Erythroblast (primary cell): ENCODE measurements at regions not wholly inside any gene's neighbourhood (a gene's known extent, or its start where the extent isn't known, plus 50 kb on each side); places are given as distances from the start of the nearest gene placed in this dataset.

Experiments
- GATA1 ChIP-seq: IDR thresholded peaks from 2 replicates; pipeline ENCODE4 v1.6.1; 2011; ENCODE audit warnings: low read depth, mild to moderate bottlenecking, control low read depth, low read length, moderate library complexity
- POLR2A ChIP-seq: IDR thresholded peaks from 2 replicates; pipeline ENCODE4 v1.6.1; 2011; ENCODE audit warnings: mild to moderate bottlenecking, low read length

DNA sequence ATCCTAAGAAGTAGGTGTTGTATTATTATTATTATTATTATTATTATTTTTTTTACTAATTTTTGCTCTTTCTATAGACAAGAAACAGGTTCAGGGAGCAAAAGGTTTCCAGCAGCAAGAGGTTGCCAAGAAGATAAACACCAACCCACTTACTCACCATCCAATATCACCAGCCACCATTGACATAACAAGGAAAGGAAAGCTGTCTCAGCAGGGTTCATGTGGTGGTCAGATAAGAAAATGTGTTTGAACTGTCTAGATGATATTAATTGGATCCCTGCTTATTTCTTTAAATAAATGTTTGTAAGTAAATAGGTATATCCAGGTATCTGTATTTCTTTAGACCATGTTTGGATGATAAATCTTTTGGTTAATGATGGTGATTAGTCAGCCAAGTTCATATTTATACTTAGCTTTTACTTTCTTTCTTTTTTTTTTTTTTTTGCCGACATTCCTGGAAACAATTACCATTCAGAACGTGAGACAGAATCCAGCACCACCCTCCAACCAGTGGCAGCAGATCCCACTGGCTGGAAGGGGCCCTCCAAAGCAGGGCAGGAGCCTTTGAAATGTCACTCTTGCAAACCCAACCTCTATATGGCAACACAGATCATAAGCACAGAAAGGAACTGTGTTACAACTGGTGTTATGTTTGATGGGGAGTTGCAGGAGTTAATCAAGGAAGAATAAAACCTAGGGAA is 139.2 kb upstream of the ECI2 start:
- TF ChIP-seq POLR2A (no peak), GATA1 (no peak)
